GM18858 (cell line): ENCODE measurements at regions not wholly inside any gene's neighbourhood (a gene's known extent, or its start where the extent isn't known, plus 50 kb on each side); places are given as distances from the start of the nearest gene placed in this dataset.

Experiments used
- ATAC-seq: cut with Tn5 transposase; IDR thresholded peaks from one replicate; pipeline ENCODE4 v1.9.1; 2021; ENCODE audit not compliant: unreplicated experiment

- no peak for ATAC-seq
These were observed 340.5 kb downstream of the PIK3R1 start for GRCh38 chr5:68555907-68556681.

GRCh38 chr5:68557162-68557936 lies 341.8 kb downstream of the PIK3R1 start:
- ATAC-seq = no peak

- no peak for ATAC-seq
These were observed 346.8 kb downstream of the PIK3R1 start for GRCh38 chr5:68562308-68562707.

GRCh38 chr5:68565427-68565826 lies 349.9 kb downstream of the PIK3R1 start:
- peak; percentile 84 for ATAC-seq

- no peak for ATAC-seq
These were observed 361.2 kb downstream of the PIK3R1 start for GRCh38 chr5:68576805-68577204.

- ATAC-seq = no peak
These were observed 366.7 kb downstream of the PIK3R1 start for GRCh38 chr5:68582284-68582683.

GRCh38 chr5:68587171-68587570 lies 371.6 kb downstream of the PIK3R1 start:
- ATAC-seq = no peak

- no peak for ATAC-seq
These were observed 376.3 kb downstream of the PIK3R1 start for GRCh38 chr5:68591850-68592249.

GRCh38 chr5:68592351-68592750 lies 376.8 kb downstream of the PIK3R1 start:
- no peak for ATAC-seq

GRCh38 chr5:68593211-68593671 lies 377.7 kb downstream of the PIK3R1 start:
- ATAC-seq = no peak

- ATAC-seq = no peak
These were observed 397.4 kb downstream of the PIK3R1 start for GRCh38 chr5:68612972-68613371.

- no peak for ATAC-seq
These were observed 402.9 kb downstream of the PIK3R1 start for GRCh38 chr5:68618501-68618900.

GRCh38 chr5:68627001-68627400 lies 411.4 kb downstream of the PIK3R1 start:
- no peak for ATAC-seq

GRCh38 chr5:68628082-68628814 lies 412.7 kb downstream of the PIK3R1 start:
- ATAC-seq = no peak

- no peak for ATAC-seq
These were observed 414.8 kb downstream of the PIK3R1 start for GRCh38 chr5:68630354-68630753.

- no peak for ATAC-seq
These were observed 416.3 kb downstream of the PIK3R1 start for GRCh38 chr5:68631884-68632283.

- peak; percentile 50 for ATAC-seq
These were observed 425.7 kb downstream of the PIK3R1 start for GRCh38 chr5:68641211-68641610.

- no peak for ATAC-seq
These were observed 427.5 kb downstream of the PIK3R1 start for GRCh38 chr5:68643064-68643463.

GRCh38 chr5:68644971-68645370 lies 429.4 kb downstream of the PIK3R1 start:
- peak; percentile 98 for ATAC-seq

GRCh38 chr5:68646144-68646543 lies 430.6 kb downstream of the PIK3R1 start:
- no peak for ATAC-seq

GRCh38 chr5:68647743-68648142 lies 432.2 kb downstream of the PIK3R1 start:
- no peak for ATAC-seq
